Vagina (tissue), 2 donors: ENCODE measurements at regions not wholly inside any gene's neighbourhood (a gene's known extent, or its start where the extent isn't known, plus 50 kb on each side); places are given as distances from the start of the nearest gene placed in this dataset.

ENCODE experiments used
- DNase-seq, 2 donors: peaks; one replicate each; pipeline ENCODE4 v3.0.0-alpha.2; 2017; ENCODE audit errors: extremely low spot score in 2 of 2
- H3K27ac ChIP-seq: fragments of 200-600 bp; sonication (generic); one replicate; pipeline ENCODE4 v1.5.1; 2019
- H3K27me3 ChIP-seq: fragments of 200-600 bp; sonication (generic); one replicate; pipeline ENCODE4 v1.5.1; 2019
- H3K36me3 ChIP-seq, 2 donors: fragments of 200-600 bp; sonication (generic); one replicate each; pipeline ENCODE4 v1.5.1; 2017 to 2019
- H3K4me1 ChIP-seq: fragments of 200-600 bp; sonication (generic); one replicate; pipeline ENCODE4 v1.5.1; 2019
- H3K4me3 ChIP-seq, 2 donors: fragments of 200-600 bp; sonication (generic); 1 replicate in 1 of 2; 2 replicates in 1 of 2; pipeline ENCODE4 v1.5.1; 2016 to 2019
- H3K9me3 ChIP-seq: fragments of 200-600 bp; sonication (generic); one replicate; pipeline ENCODE4 v1.5.1; 2019
- POLR2A ChIP-seq, 2 donors: fragments of 450-650 bp; IDR thresholded peaks; one replicate each; pipeline ENCODE4 v1.6.1; 2017; ENCODE audit warnings: antibody characterized with exemption in 2 of 2, mild to moderate bottlenecking in 2 of 2, moderate library complexity in 2 of 2
- POLR2AphosphoS5 ChIP-seq, 2 donors: sonication (generic); formaldehyde crosslinking; IDR thresholded peaks; one replicate each; pipeline ENCODE4 v1.9.0; 2017; ENCODE audit warnings: antibody characterized with exemption in 2 of 2, mild to moderate bottlenecking in 2 of 2, low read depth in 1 of 2; ENCODE audit not compliant: insufficient read depth in 1 of 2
- intact Hi-C: fragments of 100-400 bp; cut with DNase I; formaldehyde crosslinking; loops from one replicate; pipeline ENCODE4 v1.15.1; 2023
- TF ChIP-seq, protein P1 (sequence below), 3 experiments: fragments of 450-650 bp in 2 of 3; fragments of 200-600 bp in 1 of 3; sonication (generic) in 1 of 3; IDR thresholded peaks; one replicate each; pipeline ENCODE4 v1.5.1; 2017 to 2019; ENCODE audit warnings: antibody characterized with exemption in 3 of 3, mild to moderate bottlenecking in 2 of 3, moderate library complexity in 2 of 3

DNA sequence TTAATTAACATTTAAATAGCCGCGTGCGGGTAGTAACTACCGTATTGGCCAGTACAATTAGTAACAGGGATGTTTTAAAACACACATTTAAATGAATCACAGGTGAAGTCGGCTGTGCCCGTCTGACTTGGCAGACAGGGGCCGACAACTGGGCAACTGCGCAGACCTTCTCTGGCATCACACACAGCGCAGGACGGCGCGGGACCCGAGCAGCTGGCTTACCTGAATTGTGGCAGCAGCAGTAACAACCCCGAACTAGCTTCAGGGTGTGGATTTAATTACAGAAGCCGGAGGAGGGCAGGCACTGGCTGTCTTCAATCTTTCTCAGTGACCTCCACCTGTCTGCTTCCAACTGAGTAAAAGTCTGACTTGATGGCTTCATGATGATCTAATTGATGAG lies 91.7 kb downstream of the DACT2 start:
- Histone ChIP-seq H3K4me3 (no peak overlapping the region), H3K9me3 (no peaks in the 10 kb centered on the region), H3K4me1 (no peaks in the 10 kb centered on the region), H3K27me3 (no peaks in the 10 kb centered on the region), H3K36me3 (no peaks in the 10 kb centered on the region), H3K27ac (no peak overlapping the region)
- no peak for TF ChIP-seq POLR2A (IDR thresholded peaks at IDR 0.05)
- no peak for TF ChIP-seq POLR2AphosphoS5 (IDR thresholded peaks at IDR 0.05; ENCODE audit: insufficient read depth in 1 of 2, low read depth in 1 of 2)
- TF ChIP-seq, protein P1, sequence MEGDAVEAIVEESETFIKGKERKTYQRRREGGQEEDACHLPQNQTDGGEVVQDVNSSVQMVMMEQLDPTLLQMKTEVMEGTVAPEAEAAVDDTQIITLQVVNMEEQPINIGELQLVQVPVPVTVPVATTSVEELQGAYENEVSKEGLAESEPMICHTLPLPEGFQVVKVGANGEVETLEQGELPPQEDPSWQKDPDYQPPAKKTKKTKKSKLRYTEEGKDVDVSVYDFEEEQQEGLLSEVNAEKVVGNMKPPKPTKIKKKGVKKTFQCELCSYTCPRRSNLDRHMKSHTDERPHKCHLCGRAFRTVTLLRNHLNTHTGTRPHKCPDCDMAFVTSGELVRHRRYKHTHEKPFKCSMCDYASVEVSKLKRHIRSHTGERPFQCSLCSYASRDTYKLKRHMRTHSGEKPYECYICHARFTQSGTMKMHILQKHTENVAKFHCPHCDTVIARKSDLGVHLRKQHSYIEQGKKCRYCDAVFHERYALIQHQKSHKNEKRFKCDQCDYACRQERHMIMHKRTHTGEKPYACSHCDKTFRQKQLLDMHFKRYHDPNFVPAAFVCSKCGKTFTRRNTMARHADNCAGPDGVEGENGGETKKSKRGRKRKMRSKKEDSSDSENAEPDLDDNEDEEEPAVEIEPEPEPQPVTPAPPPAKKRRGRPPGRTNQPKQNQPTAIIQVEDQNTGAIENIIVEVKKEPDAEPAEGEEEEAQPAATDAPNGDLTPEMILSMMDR (IDR thresholded peaks at IDR 0.05) = no peak
- intact Hi-C loops = no loop called here
- no peak for DNase-seq

DNA sequence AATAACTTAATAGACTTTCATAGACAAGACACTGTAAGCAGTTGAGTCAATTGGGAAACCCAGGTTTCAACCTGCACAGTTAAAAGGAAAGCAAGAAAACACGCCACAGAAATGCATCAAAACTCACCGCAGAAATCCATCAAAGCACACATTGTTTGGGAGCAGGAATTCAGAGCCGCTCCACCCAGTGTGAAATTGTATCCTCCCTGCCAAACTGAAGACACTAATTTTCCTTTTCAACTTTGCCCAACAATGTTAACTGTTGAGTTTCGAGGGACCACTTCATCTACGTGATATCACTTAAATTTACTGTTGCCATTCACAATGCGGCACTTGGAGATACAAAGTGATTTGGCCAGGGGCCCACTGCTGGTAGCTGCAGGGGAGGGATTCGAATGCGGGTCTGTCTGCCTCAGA lies 92.7 kb downstream of the DACT2 start:
- no peaks in the 10 kb centered on the region for H3K36me3 ChIP-seq
- DNase-seq = no peak
- no peaks in the 10 kb centered on the region for H3K27me3 ChIP-seq
- no peaks in the 10 kb centered on the region for H3K4me1 ChIP-seq
- H3K27ac ChIP-seq = peak overlapping the region; percentile 40
- H3K4me3 ChIP-seq = no peak overlapping the region
- no peaks in the 10 kb centered on the region for H3K9me3 ChIP-seq
- intact Hi-C loops = no loop called here
- TF ChIP-seq POLR2A (IDR thresholded peaks at IDR 0.05) (no peak), POLR2AphosphoS5 (IDR thresholded peaks at IDR 0.05; ENCODE audit: insufficient read depth in 1 of 2, low read depth in 1 of 2) (no peak)
- TF ChIP-seq, protein P1 (IDR thresholded peaks at IDR 0.05) = no peak

DNA sequence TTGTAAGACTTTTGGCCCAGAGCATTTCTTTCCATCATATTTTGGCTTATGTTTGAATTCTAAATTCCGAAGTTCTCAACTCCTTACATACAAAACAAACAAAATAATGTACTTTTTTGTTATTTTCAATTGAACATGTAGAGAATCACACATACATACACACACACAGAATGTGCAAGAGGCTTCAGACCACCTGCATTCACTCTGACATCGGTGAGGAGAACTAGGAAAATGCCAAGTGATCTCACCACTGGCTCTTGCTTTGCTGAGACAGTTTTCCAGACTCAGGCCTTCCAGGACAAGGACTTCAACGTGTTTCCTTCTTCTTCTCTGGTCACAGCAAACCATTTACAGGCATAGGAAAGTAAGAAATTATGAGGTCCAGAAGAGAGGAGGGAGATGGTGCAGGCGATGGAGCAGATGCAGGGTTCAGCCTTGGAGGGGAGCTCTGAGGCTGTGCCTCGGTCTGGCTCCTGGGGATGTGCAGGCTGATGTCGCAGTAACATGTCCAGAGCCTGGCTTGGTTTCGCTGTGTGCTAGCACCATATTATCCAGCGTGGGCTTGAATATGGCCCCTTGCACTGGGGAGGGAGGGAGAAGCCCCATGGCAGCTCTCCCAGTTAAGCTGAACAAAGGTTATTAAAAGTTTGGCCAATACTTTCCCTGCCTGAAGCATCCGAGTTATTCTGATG lies 93.4 kb downstream of the DACT2 start:
- Histone ChIP-seq H3K27ac (peak overlapping the region; percentile 40), H3K9me3 (no peaks in the 10 kb centered on the region), H3K36me3 (no peaks in the 10 kb centered on the region), H3K4me1 (no peaks in the 10 kb centered on the region), H3K27me3 (no peaks in the 10 kb centered on the region), H3K4me3 (no peak overlapping the region)
- no peak for DNase-seq
- intact Hi-C loops = no loop called here
- TF ChIP-seq POLR2AphosphoS5 (IDR thresholded peaks at IDR 0.05; ENCODE audit: insufficient read depth in 1 of 2, low read depth in 1 of 2) (no peak), POLR2A (IDR thresholded peaks at IDR 0.05) (no peak)
- TF ChIP-seq, protein P1 (IDR thresholded peaks at IDR 0.05) = no peak

DNA sequence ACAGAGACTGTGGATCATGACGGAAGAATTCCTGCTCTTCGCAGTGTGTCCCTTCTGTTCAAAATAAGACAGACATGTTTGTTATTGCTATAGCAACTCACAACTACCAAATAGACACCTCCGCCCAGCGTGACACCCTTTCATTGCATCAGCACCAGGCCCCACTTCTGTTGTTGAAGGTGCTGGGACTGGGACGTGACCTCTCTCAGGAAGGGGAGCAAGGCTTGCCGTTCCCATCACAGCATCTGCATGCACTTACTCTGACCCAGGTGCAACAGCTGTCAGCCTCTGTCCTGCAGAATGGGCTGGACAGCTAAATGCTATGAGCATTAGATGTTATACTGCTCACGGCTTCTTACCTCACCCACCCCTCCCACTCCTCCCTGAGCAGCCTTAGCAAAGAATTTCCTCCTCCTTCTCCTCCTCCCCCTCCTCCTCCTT lies 94.1 kb downstream of the DACT2 start:
- no peak for TF ChIP-seq POLR2A (IDR thresholded peaks at IDR 0.05)
- TF ChIP-seq, protein P1 (IDR thresholded peaks at IDR 0.05) = no peak
- TF ChIP-seq POLR2AphosphoS5 (IDR thresholded peaks at IDR 0.05; ENCODE audit: insufficient read depth in 1 of 2, low read depth in 1 of 2) = no peak
- Histone ChIP-seq H3K36me3 (no peaks in the 10 kb centered on the region), H3K4me1 (no peaks in the 10 kb centered on the region), H3K27ac (no peak overlapping the region), H3K27me3 (no peaks in the 10 kb centered on the region), H3K4me3 (no peak overlapping the region), H3K9me3 (no peaks in the 10 kb centered on the region)
- no peak for DNase-seq
- intact Hi-C loops = no loop called here

DNA sequence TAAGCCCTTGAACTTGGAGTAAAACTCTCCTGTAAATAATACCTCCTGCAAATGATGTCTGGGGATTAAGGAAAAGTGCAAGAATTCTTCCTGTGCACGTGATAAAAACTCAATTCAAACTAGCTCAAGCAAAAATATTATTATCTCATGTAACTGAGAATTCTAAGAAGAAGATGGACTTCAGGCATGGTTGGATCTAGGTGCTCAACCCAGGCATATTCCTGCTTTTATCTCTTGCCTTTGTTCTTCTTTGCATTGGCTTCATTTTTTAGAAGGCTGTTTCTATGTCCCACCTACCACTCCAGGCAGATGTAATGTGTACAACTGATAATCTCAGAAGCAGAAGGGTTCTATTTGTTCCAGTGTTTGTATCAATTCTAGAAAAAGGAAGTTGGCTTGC lies 95.8 kb downstream of the DACT2 start:
- DNase-seq = no peak
- Histone ChIP-seq H3K27ac (no peak overlapping the region), H3K36me3 (no peaks in the 10 kb centered on the region), H3K4me1 (no peaks in the 10 kb centered on the region), H3K4me3 (no peak overlapping the region), H3K27me3 (no peaks in the 10 kb centered on the region), H3K9me3 (no peaks in the 10 kb centered on the region)
- TF ChIP-seq POLR2A (IDR thresholded peaks at IDR 0.05) (no peak), POLR2AphosphoS5 (IDR thresholded peaks at IDR 0.05; ENCODE audit: insufficient read depth in 1 of 2, low read depth in 1 of 2) (no peak)
- TF ChIP-seq, protein P1 (IDR thresholded peaks at IDR 0.05) = no peak
- intact Hi-C loops = no loop called here
